ENCODE measurements at regions not wholly inside any gene's neighbourhood (a gene's known extent, or its start where the extent isn't known, plus 50 kb on each side); places are given as distances from the start of the nearest gene placed in this dataset.
"Not testable (repeated sequence)": the region's sequence is repeated elsewhere in the genome, so short reads cannot be mapped to it uniquely, and the experiment has no call there.

DNA sequence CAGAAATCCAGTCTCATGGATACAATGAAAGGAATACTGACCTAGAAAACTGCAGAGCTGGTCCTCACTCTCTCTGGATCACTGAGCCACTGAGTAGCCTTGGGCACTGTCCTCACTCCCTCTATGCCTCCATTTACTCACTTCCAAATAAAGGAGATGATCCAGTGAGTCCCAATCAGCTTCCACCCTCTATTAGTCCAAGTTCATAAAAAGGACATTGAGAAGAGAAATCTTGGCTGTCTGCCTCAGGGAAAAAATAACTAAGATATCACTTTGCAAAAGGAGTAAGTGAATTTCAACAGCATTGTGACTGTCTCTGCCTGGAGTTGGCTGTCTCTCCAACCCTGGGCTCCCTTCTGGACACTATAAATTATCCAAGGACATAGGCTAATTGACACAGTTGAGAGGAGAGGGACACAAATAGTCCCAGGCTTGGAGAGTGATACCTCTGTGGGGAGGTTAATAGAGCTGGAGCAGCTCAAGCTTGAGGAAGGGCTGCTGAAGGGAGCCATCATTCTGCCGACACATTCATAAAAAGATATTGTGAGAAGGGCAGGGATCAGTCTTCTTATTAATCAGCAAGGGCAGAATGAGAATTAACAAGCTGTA is 572.3 kb downstream of the RAB28 start:
- Mint-ChIP-seq H3K27ac (no peak overlapping the region), H3K27me3 (no peaks in the 10 kb centered on the region), H3K4me3 (no peak overlapping the region), H3K9me3 (peaks cover 6% of the 10 kb centered on the region), H3K4me1 (ENCODE audit: low read depth) (no peaks in the 10 kb centered on the region), H3K36me3 (ENCODE audit: low read depth) (no peaks in the 10 kb centered on the region)

DNA sequence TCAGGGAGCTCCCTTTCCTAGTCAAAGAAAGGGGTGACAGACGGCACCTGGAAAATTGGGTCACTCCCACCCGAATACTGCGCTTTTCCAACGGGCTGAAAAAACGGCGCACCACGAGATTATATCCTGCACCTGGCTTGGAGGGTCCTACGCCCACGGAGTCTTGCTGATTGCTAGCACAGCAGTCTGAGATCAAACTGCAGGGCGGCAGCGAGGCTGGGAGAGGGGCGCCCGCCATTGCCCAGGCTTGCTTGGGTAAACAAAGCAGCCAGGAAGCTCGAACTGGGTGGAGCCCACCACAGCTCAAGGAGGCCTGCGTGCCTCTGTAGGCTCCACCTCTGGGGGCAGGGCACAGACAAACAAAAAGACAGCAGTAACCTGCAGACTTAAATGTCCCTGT is 580.5 kb downstream of the RAB28 start:
- H3K36me3 Mint-ChIP-seq (ENCODE audit: low read depth); H3K4me3 Mint-ChIP-seq; H3K4me1 Mint-ChIP-seq (ENCODE audit: low read depth); H3K27me3 Mint-ChIP-seq; H3K27ac Mint-ChIP-seq; H3K9me3 Mint-ChIP-seq: not testable (repeated sequence)

DNA sequence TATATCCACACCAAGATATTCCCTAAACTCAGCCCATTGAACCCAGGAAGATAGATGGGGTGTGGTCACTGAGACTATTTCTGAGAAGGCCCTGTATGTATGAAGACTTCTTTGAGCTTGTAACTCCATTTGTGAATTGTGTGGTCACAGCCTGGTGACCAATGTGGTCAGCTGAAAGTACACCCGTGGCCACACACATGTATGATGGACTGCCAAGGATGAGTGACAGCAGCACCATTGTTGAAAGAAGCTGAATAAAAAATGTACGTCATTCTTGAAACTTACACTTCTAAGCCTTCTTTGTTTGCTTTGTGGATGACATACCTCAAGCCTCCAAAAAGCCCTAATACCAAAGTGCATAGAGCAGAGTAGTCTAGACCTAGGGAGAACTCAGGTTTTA is 581.4 kb downstream of the RAB28 start:
- Mint-ChIP-seq H3K27ac (no peak overlapping the region), H3K9me3 (no peaks in the 10 kb centered on the region), H3K27me3 (no peaks in the 10 kb centered on the region), H3K36me3 (ENCODE audit: low read depth) (no peaks in the 10 kb centered on the region), H3K4me1 (ENCODE audit: low read depth) (no peaks in the 10 kb centered on the region), H3K4me3 (no peak overlapping the region)

DNA sequence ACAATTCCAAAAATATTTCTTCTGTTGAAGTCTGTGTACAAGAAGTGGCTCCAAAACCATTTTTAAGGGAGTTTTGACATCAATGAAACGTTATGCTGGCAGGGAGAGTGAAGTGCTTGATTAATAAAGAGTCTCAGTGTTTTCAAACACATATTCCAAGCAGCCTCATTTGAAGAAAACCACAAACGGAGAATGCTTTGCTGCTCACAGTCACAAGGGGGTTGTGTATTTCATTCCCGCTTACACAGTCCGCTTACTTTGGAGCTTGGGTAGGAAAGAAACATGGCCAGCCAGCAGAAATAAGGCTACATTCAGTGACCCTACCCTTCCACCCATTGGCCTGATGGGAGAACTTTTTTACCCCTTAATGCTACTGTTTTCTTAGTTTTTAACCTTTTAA is 586.2 kb downstream of the RAB28 start:
- no peak overlapping the region for H3K27ac Mint-ChIP-seq
- no peaks in the 10 kb centered on the region for H3K4me1 Mint-ChIP-seq (ENCODE audit: low read depth)
- H3K4me3 Mint-ChIP-seq, result no peak overlapping the region
- H3K27me3 Mint-ChIP-seq, result no peaks in the 10 kb centered on the region
- H3K36me3 Mint-ChIP-seq (ENCODE audit: low read depth), result no peaks in the 10 kb centered on the region
- no peaks in the 10 kb centered on the region for H3K9me3 Mint-ChIP-seq

DNA sequence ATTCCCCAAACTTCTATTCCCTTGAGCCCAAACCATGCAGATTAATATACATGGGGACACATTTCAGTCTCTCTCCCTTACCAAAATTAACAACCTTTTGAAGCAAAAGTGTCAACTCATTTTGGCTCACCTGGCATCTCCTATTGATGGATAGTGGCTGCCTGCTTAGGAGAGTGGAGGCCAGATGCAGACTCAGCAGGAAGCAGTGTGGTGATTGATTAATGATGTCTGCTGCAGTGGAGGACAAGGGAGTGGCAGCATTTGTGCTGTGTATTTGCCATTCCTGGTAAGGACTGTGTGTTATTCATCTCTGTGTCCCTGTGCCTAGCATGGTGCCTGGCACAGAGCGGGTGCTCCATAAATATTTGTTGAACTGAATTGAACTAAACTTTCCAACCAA is 590.1 kb downstream of the RAB28 start:
- no peak overlapping the region for H3K27ac Mint-ChIP-seq
- H3K27me3 Mint-ChIP-seq, result no peaks in the 10 kb centered on the region
- no peaks in the 10 kb centered on the region for H3K4me1 Mint-ChIP-seq (ENCODE audit: low read depth)
- no peaks in the 10 kb centered on the region for H3K36me3 Mint-ChIP-seq (ENCODE audit: low read depth)
- no peak overlapping the region for H3K4me3 Mint-ChIP-seq
- H3K9me3 Mint-ChIP-seq, result no peaks in the 10 kb centered on the region

DNA sequence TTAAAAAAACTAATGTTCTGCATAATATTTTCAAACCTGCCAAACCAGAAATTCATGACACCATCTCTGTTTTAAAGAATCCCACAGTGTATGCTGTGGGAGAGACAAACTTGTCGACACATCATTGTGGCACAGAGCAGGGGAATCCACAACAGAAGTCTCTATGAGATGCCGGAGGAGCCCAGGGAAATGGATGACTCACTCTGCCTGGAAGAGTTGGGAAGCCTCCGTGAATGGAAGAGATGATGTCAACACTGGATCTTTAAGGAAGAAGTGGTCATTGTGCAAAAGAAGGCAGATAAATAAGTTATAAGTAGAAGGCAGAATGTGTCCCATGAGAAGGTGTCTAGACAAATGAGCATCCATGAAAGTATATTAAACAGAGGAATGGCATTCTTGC is 595.1 kb downstream of the RAB28 start:
- Mint-ChIP-seq H3K9me3 (peaks cover 7% of the 10 kb centered on the region), H3K27ac (no peak overlapping the region), H3K4me3 (no peak overlapping the region), H3K36me3 (ENCODE audit: low read depth) (no peaks in the 10 kb centered on the region), H3K4me1 (ENCODE audit: low read depth) (no peaks in the 10 kb centered on the region), H3K27me3 (no peaks in the 10 kb centered on the region)

DNA sequence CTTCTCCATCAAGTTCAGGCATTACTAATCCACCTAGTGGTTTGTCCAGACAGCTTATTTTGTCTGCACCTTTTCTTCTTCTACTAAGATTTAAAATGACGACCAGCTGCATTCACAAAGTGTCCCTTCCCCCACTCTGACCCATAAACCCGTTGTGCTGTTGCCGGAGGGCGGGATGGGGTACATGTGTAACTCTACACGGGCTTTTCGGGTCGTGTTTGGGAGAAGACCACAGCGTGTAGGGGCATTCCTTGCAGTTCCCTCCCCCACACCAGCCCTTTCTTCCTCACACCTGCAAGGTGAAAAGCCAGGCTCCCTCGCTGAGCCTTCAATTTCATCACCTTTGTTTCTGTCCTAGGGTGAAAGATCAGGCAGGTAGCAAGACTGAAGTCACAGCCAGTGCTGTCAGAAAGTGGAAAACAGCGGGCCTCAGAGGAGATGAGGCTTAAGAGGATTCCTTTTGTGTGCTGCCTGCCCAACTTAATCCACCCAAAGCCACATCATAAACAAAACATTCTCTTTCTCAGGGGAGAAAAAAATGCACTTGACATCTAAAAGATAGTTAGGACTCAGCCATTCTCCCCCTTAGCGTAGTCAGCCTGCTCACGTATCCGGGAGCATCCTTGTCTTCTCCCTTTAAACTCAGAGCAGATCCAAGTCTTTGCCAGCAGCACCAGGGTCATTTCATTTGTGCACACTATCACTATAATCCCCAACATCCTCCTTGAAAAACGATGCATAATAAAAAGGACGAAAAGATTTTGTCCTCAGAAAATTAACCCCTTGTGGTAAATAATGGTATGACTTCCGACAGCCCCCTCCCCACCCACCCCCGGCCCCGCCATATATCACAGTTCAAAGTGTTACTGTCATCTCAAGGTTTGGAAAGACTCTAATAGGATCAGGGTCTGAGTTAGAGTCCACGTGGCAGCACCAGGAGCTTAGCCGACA is 599.0 kb downstream of the RAB28 start:
- Mint-ChIP-seq H3K4me1 (ENCODE audit: low read depth) (no peaks in the 10 kb centered on the region), H3K27ac (no peak overlapping the region), H3K27me3 (no peaks in the 10 kb centered on the region), H3K4me3 (no peak overlapping the region), H3K9me3 (peaks cover 7% of the 10 kb centered on the region), H3K36me3 (ENCODE audit: low read depth) (no peaks in the 10 kb centered on the region)

DNA sequence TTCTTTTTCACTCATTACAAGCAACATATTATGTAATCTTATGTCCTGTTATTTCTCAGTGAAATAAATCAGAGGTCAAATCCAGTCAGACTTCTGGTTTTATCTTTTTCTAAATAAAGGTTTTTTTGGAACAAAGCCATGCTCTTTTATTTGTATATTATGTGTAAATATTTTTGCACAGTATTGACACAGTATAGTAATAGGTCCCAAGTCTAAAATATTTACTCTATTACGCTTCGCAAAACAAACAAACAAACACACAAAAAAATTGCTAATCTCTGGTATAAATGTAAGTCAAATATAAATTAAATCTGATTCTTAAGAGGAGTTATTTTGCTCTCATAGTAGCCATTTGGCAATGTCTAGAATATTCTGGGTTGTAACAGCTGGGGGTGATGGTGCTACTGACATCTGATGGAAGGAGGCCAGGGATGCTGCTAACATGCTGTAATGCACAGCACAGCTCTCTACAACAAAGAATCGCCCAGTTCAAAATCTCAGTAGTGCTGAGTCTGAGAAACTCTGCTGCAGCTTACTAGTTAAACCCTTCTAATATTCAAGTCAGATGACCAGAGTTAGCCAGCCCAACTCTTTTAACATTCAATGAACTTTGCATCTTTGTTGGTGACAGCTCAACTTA is 602.1 kb downstream of the RAB28 start:
- Mint-ChIP-seq H3K4me1 (ENCODE audit: low read depth) (no peaks in the 10 kb centered on the region), H3K9me3 (peaks cover 3% of the 10 kb centered on the region), H3K36me3 (ENCODE audit: low read depth) (no peaks in the 10 kb centered on the region), H3K27ac (no peak overlapping the region), H3K4me3 (no peak overlapping the region), H3K27me3 (no peaks in the 10 kb centered on the region)

DNA sequence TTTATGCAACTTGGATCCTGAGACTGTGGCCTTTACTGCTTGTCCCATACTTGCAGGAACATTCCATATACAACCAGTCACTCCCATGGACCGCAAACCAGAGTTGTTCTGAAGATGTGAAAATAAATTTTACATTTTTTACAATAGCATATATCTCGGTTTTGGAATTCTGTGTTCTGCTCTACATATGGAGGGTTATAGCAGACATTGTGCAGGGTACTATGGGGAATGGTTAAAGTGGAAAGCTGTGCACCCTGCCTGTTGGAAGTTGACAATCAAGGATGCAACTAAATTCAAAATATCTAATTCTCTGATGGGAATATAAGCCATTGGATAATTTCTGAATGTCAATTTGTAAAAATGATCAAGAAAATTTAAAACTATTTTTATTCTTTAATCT is 603.3 kb downstream of the RAB28 start:
- Mint-ChIP-seq H3K4me1 (ENCODE audit: low read depth) (no peaks in the 10 kb centered on the region), H3K27me3 (no peaks in the 10 kb centered on the region), H3K4me3 (no peak overlapping the region), H3K27ac (no peak overlapping the region), H3K36me3 (ENCODE audit: low read depth) (no peaks in the 10 kb centered on the region), H3K9me3 (no peaks in the 10 kb centered on the region)

DNA sequence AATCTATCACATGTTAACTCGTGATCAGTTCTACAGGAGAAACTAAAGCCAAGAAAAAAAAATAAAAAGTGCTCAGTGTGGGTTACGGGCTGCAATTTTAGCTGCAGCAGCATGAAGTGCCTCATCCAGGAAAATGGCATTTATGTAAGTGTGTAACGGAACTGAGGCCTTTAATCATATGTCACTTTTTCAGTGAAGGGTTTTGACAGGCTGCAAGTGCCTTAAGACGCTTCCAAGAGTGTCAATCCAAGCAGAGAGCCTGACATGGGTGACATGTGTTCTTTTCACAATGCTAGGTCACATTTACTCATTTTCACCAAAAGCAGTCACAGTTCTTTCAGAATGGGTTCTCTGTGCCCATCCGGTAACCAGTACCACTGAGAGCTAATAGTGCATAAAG is 604.6 kb downstream of the RAB28 start:
- H3K27me3 Mint-ChIP-seq, result no peaks in the 10 kb centered on the region
- H3K27ac Mint-ChIP-seq, result no peak overlapping the region
- H3K4me3 Mint-ChIP-seq, result no peak overlapping the region
- H3K9me3 Mint-ChIP-seq, result no peaks in the 10 kb centered on the region
- no peaks in the 10 kb centered on the region for H3K36me3 Mint-ChIP-seq (ENCODE audit: low read depth)
- no peaks in the 10 kb centered on the region for H3K4me1 Mint-ChIP-seq (ENCODE audit: low read depth)

DNA sequence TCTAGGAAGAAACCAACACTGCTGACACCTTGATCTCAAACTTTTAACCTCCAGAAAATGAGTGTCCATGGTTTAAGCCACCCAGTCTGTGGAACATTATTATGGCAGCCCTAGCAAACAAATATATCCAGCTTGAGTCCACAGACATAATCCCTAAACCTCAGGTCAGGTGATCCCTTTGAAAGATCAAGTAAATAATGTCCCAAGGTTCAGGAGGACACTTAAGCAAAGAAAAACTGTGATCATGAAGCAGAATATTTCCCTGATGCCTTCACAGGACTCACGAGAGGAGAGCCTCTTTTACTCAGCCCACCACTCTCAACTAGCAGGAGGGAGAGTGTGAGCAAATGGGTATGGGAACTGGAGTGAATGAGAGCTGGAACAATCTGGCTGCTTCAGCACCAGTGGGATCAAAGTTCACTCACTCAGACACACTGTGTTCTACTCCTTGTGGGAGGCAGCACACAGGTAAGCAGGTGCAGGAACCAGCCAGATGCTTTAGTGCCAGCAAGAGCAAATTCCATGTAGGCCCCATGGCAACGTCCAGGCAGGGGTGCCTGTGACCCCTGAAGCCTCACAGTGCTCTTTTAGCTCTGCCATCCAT is 608.4 kb downstream of the RAB28 start:
- no peaks in the 10 kb centered on the region for H3K27me3 Mint-ChIP-seq
- no peaks in the 10 kb centered on the region for H3K36me3 Mint-ChIP-seq (ENCODE audit: low read depth)
- H3K4me3 Mint-ChIP-seq, result no peak overlapping the region
- no peaks in the 10 kb centered on the region for H3K9me3 Mint-ChIP-seq
- no peak overlapping the region for H3K27ac Mint-ChIP-seq
- no peaks in the 10 kb centered on the region for H3K4me1 Mint-ChIP-seq (ENCODE audit: low read depth)

DNA sequence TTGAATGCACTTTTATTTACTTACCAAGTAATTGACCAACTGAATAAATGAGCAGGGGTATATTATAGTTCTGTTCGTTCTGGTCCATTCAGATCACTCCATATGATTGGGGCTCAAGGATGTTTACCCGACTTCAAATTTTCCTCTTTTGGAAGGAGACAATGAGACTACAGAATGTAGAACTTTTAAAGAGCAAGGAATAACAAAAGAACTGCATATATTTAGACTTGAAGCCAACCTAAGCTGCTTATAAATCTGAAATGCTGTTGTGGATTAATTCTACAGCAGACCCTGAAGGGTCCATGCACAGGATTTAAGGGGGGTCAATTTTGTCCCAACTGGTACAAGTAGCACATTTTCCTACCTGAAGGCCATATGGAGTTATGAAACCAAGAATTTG is 610.8 kb downstream of the RAB28 start:
- no peak overlapping the region for H3K27ac Mint-ChIP-seq
- H3K36me3 Mint-ChIP-seq (ENCODE audit: low read depth), result no peaks in the 10 kb centered on the region
- no peaks in the 10 kb centered on the region for H3K4me1 Mint-ChIP-seq (ENCODE audit: low read depth)
- no peaks in the 10 kb centered on the region for H3K27me3 Mint-ChIP-seq
- H3K9me3 Mint-ChIP-seq, result peaks cover 11% of the 10 kb centered on the region
- H3K4me3 Mint-ChIP-seq, result no peak overlapping the region

DNA sequence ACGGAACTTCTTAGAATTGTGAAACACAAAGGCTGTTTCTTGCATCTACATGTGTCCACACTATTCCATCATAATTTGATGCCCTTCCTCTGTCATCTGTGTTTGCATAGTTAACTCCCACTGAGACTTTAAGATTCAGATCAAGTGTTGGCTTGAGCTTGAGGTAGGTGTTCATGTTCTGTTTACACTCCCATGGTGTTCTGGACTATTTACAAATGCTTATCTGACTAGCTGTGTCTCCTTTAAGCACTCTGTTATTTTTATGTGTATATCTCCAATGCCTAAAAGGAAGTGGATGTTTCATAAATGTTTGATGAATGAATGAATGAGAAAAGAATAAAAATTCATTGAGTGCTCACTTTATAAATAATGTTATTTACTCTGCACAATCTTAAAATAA is 622.7 kb downstream of the RAB28 start:
- H3K36me3 Mint-ChIP-seq (ENCODE audit: low read depth), result no peaks in the 10 kb centered on the region
- no peak overlapping the region for H3K27ac Mint-ChIP-seq

DNA sequence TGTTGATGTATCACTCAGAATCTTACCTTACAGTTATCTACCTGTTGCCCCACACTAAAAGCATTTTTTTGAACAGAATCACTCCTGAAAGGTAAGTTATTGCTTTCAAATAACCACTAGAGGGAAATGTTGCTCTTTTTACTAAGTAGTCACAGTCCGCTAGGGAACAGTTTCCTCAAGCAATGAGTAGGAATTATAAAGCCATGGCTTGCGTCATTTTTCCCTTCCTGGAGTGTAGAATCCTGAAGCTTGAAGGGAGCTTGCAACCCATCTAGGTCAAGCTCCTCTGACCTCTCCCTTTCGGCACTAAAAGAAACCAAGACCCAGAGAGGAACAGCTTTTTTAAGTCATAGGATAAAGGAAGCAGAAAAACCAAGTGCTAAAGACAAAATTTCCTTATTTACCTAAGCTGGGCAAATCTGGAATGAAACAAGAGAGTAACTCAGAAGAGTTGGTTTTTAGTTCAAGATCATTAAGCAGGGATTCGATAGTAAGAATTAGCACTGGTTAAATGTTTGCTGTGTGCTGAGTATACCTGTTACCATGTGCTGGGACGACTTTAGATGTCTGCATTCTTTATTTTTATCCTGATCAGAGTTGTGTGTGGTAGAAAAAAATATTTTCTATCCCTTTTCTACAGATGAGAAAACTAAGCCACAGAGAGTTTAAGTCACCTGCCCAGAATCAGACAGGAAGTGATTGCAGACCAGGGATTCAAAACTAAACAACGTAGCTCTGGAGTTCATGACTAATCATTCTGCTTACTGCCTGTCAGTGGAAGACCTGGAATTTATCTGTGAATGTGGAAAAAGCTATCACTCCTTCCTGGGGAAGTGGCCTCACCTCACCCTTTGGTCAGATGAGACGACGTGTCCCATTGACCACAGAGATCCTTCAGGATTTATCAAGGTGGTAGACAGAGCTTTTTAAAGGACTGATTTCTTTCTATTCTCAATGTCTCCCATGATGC is 631.5 kb downstream of the RAB28 start:
- H3K4me1 Mint-ChIP-seq (ENCODE audit: low read depth), result no peaks in the 10 kb centered on the region
- no peak overlapping the region for H3K4me3 Mint-ChIP-seq
- H3K9me3 Mint-ChIP-seq, result no peaks in the 10 kb centered on the region
- H3K27ac Mint-ChIP-seq, result no peak overlapping the region
- H3K36me3 Mint-ChIP-seq (ENCODE audit: low read depth), result no peaks in the 10 kb centered on the region
- peaks cover 21% of the 10 kb centered on the region for H3K27me3 Mint-ChIP-seq

More for the DNA sequence above, 622.7 kb downstream of the RAB28 start:
- Mint-ChIP-seq H3K4me3 (no peak overlapping the region), H3K4me1 (ENCODE audit: low read depth) (no peaks in the 10 kb centered on the region), H3K9me3 (no peaks in the 10 kb centered on the region), H3K27me3 (peaks cover 4% of the 10 kb centered on the region)

Data from stimulated activated naive CD8-positive, alpha-beta T cell treated with anti-CD3 and anti-CD28 coated beads, Interleukin-15, Interleukin-2, amounts not matched to agents 100 ng/mL and 50 ng/mL, for 24 hours (primary cell).